GM12878 (cell line): ENCODE measurements at regions not wholly inside any gene's neighbourhood (a gene's known extent, or its start where the extent isn't known, plus 50 kb on each side); places are given as distances from the start of the nearest gene placed in this dataset.
"Not testable (repeated sequence)": the region's sequence is repeated elsewhere in the genome, so short reads cannot be mapped to it uniquely, and the experiment has no call there.

Experiments used
- ATAC-seq: fragments of 200-7000 bp; cut with Tn5 transposase; 3 replicates; pipeline ENCODE4 v1.9.1; 2020; ENCODE audit warnings: mild to moderate bottlenecking, moderate library complexity
- BruUV-seq: library from RNA; stranded (reverse); fragments of 400-500 nt; replicated peaks from 2 replicates; lab custom pipeline; 2021; lab: Mats Ljungman, UMichigan
- CTCF ChIA-PET: fragments of 300-600 bp; sonication (Branson Sonifier 250); formaldehyde crosslinking; extraction: SDS; loops from one replicate; lab custom pipeline; 2021; ENCODE audit warnings: inconsistent platforms; lab: Yijun Ruan, JAX
- POLR2A ChIA-PET: fragments of 350-600 bp; formaldehyde crosslinking; extraction: SDS; loops from one replicate; lab custom pipeline; 2021; ENCODE audit warnings: inconsistent platforms; lab: Charles Lee
- RAD21 ChIA-PET: fragments of 300-600 bp; sonication (Branson Sonifier 250); formaldehyde crosslinking; loops from one replicate; lab custom pipeline; 2023; ENCODE audit warnings: antibody characterized with exemption; ENCODE audit not compliant: unreplicated experiment; lab: Charles Lee
- SMC1A ChIA-PET: fragments of 300-600 bp; sonication (Branson Sonifier 250); formaldehyde crosslinking; loops from one replicate; lab custom pipeline; 2023; ENCODE audit not compliant: unreplicated experiment, uncharacterized antibody; lab: Charles Lee
- DNase-seq: peaks from one replicate; pipeline ENCODE4 v3.0.0-alpha.2; 2011; ENCODE audit warnings: low read depth, low spot score
- FAIRE-seq: peaks from 3 replicates; lab custom pipeline; 2011; peaks lifted over from hg19 to GRCh38; lab: Jason Lieb, UNC
- H2AFZ ChIP-seq: 2 replicates; pipeline ENCODE4 v1.6.0; 2011; ENCODE audit warnings: low read depth, low read length, control low read depth; ENCODE audit not compliant: control insufficient read depth
- H3K27ac ChIP-seq: 2 replicates; pipeline ENCODE4 v1.5.1; 2011; ENCODE audit warnings: control low read depth; ENCODE audit not compliant: control insufficient read depth, insufficient read depth
- H3K27me3 ChIP-seq, 2 experiments: replicated peaks in 1 of 2; 2 replicates each; pipeline versions ENCODE4 v1.6.0 to v1.6.1; 2011; ENCODE audit warnings: low read length in 1 of 2; ENCODE audit not compliant: control insufficient read depth in 2 of 2, insufficient read depth in 2 of 2
- H3K36me3 ChIP-seq, 2 experiments: 2 replicates each; pipeline ENCODE4 v1.5.1; 2011; ENCODE audit warnings: low read length in 1 of 2; ENCODE audit not compliant: control insufficient read depth in 2 of 2, insufficient read depth in 2 of 2
- H3K4me1 ChIP-seq: 2 replicates; pipeline ENCODE4 v1.6.1; 2011; ENCODE audit warnings: mild to moderate bottlenecking, low read length, moderate library complexity, mixed read lengths; ENCODE audit not compliant: control insufficient read depth, insufficient read depth
- H3K4me2 ChIP-seq: 2 replicates; pipeline ENCODE4 v1.6.0; 2011; ENCODE audit warnings: control low read depth; ENCODE audit not compliant: control insufficient read depth, insufficient read depth
- H3K4me3 ChIP-seq: fragments of 200-600 bp; sonication (generic); 2 replicates; pipeline ENCODE4 v1.5.1; 2016
- H3K79me2 ChIP-seq: 2 replicates; pipeline ENCODE4 v1.6.0; 2011; ENCODE audit warnings: low read length; ENCODE audit not compliant: control insufficient read depth, insufficient read depth
- H3K9ac ChIP-seq: 2 replicates; pipeline ENCODE4 v1.8.0; 2011; ENCODE audit warnings: low read length, control low read depth, mixed read lengths; ENCODE audit not compliant: control insufficient read depth, insufficient read depth
- H3K9me3 ChIP-seq: replicated peaks from 3 replicates; pipeline ENCODE4 v1.5.1; 2011; ENCODE audit warnings: mild to moderate bottlenecking, low read length; ENCODE audit not compliant: control insufficient read depth, insufficient read depth
- H4K20me1 ChIP-seq: 2 replicates; pipeline ENCODE4 v1.6.0; 2011; ENCODE audit not compliant: control insufficient read depth, insufficient read depth
- BCL11A ChIP-seq: IDR thresholded peaks from 2 replicates; pipeline ENCODE4 v1.6.1; 2011; ENCODE audit warnings: low read depth, low read length
- CREB1 ChIP-seq: IDR thresholded peaks from 2 replicates; pipeline ENCODE4 v1.6.1; 2012; ENCODE audit warnings: low read depth, mild to moderate bottlenecking, inconsistent platforms
- IRF4 ChIP-seq: IDR thresholded peaks from 2 replicates; pipeline ENCODE4 v1.6.1; 2011; ENCODE audit warnings: low read depth, low read length
- JUNB ChIP-seq: IDR thresholded peaks from 2 replicates; pipeline ENCODE4 v1.6.1; 2016; ENCODE audit warnings: antibody characterized with exemption, mild to moderate bottlenecking
- STAT1 ChIP-seq: fragments of 450-650 bp; conservative IDR thresholded peaks from 2 replicates; pipeline ENCODE4 v1.6.1; 2014; ENCODE audit warnings: antibody characterized with exemption, mild to moderate bottlenecking
- WGBS: methylation state at CpG from one replicate; pipeline ENCODE4 v1.1.6; 2016; ENCODE audit warnings: low lambda C conversion rate; ENCODE audit not compliant: insufficient replicate concordance, insufficient coverage; ENCODE audit errors: missing lambda C conversion rate; 5-methylcytosine and 5-hydroxymethylcytosine counted together
- in situ Hi-C: fragments of 300-500 bp; cut with MboI; formaldehyde crosslinking; loops from 9 replicates; pipeline ENCODE4 v1.14.3; 2018; ENCODE audit warnings: mixed read lengths
- intact Hi-C: fragments of 100-400 bp; cut with micrococcal nuclease; formaldehyde crosslinking; loops from one replicate; pipeline ENCODE4 v1.14.2; 2022; ENCODE audit not compliant: unreplicated experiment
- TF ChIP-seq, protein P1 (sequence below): fragments of 450-650 bp; IDR thresholded peaks from 2 replicates; pipeline ENCODE4 v1.6.1; 2017; ENCODE audit warnings: mild to moderate bottlenecking, moderate library complexity

DNA sequence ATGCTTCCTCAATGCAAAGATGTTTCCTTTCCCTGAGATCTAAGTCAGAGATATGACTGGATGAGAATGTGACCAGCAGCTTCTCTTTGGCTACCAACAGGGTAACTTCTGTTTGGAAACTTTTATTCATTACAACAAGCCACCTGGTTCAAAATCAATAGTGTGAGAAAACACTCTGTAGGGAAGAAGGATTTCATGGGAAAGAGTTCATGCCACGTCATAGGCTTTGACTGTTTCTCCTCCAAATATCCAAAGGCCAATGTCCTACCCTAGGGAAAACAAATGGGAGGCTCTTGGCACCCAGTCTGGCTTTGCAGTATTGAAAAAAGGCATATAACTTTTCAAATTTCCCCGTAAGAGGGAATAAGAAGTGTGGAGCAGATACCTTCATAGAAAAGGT lies 245.5 kb downstream of the FNDC1 start (continued):
- TF ChIP-seq, protein P1, sequence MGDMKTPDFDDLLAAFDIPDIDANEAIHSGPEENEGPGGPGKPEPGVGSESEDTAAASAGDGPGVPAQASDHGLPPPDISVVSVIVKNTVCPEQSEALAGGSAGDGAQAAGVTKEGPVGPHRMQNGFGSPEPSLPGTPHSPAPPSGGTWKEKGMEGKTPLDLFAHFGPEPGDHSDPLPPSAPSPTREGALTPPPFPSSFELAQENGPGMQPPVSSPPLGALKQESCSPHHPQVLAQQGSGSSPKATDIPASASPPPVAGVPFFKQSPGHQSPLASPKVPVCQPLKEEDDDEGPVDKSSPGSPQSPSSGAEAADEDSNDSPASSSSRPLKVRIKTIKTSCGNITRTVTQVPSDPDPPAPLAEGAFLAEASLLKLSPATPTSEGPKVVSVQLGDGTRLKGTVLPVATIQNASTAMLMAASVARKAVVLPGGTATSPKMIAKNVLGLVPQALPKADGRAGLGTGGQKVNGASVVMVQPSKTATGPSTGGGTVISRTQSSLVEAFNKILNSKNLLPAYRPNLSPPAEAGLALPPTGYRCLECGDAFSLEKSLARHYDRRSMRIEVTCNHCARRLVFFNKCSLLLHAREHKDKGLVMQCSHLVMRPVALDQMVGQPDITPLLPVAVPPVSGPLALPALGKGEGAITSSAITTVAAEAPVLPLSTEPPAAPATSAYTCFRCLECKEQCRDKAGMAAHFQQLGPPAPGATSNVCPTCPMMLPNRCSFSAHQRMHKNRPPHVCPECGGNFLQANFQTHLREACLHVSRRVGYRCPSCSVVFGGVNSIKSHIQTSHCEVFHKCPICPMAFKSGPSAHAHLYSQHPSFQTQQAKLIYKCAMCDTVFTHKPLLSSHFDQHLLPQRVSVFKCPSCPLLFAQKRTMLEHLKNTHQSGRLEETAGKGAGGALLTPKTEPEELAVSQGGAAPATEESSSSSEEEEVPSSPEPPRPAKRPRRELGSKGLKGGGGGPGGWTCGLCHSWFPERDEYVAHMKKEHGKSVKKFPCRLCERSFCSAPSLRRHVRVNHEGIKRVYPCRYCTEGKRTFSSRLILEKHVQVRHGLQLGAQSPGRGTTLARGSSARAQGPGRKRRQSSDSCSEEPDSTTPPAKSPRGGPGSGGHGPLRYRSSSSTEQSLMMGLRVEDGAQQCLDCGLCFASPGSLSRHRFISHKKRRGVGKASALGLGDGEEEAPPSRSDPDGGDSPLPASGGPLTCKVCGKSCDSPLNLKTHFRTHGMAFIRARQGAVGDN, result no peak
- TF ChIP-seq BCL11A, result no peak
- TF ChIP-seq CREB1, result no peak
- TF ChIP-seq IRF4, result no peak
- no peak for TF ChIP-seq JUNB
- TF ChIP-seq STAT1, result no peak

GRCh38 chr6:159407211-159407780 lies 238.1 kb downstream of the FNDC1 start:
- FAIRE-seq, CTCF ChIA-PET, H3K9ac ChIP-seq, H3K27ac ChIP-seq, RAD21 ChIA-PET, in situ Hi-C loops, DNase-seq, H3K9me3 ChIP-seq, POLR2A ChIA-PET, H4K20me1 ChIP-seq, H3K79me2 ChIP-seq, BruUV-seq, intact Hi-C loops, ATAC-seq, H3K4me1 ChIP-seq, H2AFZ ChIP-seq, H3K36me3 ChIP-seq, H3K27me3 ChIP-seq, SMC1A ChIA-PET, H3K4me2 ChIP-seq, H3K4me3 ChIP-seq: not testable (repeated sequence)
- 75% methylated on average over 29 of the region's 41 CpGs for WGBS
